ENCODE measurements at regions not wholly inside any gene's neighbourhood (a gene's known extent, or its start where the extent isn't known, plus 50 kb on each side); places are given as distances from the start of the nearest gene placed in this dataset.

- peaks cover 19% of the 10 kb centered on the region for H3K27me3 Mint-ChIP-seq
- no peak for DNase-seq
- WGBS (ENCODE audit: insufficient coverage), result no CpG with 5 or more reads among the region's 1 CpG
- H3K9ac ChIP-seq (ENCODE audit: low read length), result no peak overlapping the region
- H3K27ac ChIP-seq (ENCODE audit: low read length in 2 of 2), result no peak overlapping the region
- no peak overlapping the region for H3K4me2 ChIP-seq (replicated peaks; ENCODE audit: low read depth, low read length, poor library complexity, severe bottlenecking)
- no peaks in the 10 kb centered on the region for H4K20me1 ChIP-seq (ENCODE audit: control insufficient read depth, insufficient read depth, low read length, poor library complexity, severe bottlenecking)
- no peak overlapping the region for H3K4me3 Mint-ChIP-seq
- H3K4me1 Mint-ChIP-seq, result no peaks in the 10 kb centered on the region
- no peaks in the 10 kb centered on the region for H3K9me3 ChIP-seq (ENCODE audit: control extremely low read depth in 1 of 3, control insufficient read depth in 2 of 3, insufficient read depth in 1 of 3, low read length in 2 of 3)
- H3K9me3 Mint-ChIP-seq (ENCODE audit: insufficient read depth), result peaks cover 3% of the 10 kb centered on the region
- H3K27me3 ChIP-seq (replicated peaks in 1 of 4; ENCODE audit: control extremely low read depth in 1 of 4, control insufficient read depth in 3 of 4, insufficient read depth in 4 of 4, low read length in 3 of 4), result no peaks in the 10 kb centered on the region
- CTCF ChIA-PET, result interaction anchor here (1.5 kb wide), 1 partner anchor 587 kb away, joined by 4 read pairs; no protein-coding TSS in a partner anchor
- ATAC-seq (ENCODE audit: low read depth), result no peak
- TF ChIP-seq, protein P1, sequence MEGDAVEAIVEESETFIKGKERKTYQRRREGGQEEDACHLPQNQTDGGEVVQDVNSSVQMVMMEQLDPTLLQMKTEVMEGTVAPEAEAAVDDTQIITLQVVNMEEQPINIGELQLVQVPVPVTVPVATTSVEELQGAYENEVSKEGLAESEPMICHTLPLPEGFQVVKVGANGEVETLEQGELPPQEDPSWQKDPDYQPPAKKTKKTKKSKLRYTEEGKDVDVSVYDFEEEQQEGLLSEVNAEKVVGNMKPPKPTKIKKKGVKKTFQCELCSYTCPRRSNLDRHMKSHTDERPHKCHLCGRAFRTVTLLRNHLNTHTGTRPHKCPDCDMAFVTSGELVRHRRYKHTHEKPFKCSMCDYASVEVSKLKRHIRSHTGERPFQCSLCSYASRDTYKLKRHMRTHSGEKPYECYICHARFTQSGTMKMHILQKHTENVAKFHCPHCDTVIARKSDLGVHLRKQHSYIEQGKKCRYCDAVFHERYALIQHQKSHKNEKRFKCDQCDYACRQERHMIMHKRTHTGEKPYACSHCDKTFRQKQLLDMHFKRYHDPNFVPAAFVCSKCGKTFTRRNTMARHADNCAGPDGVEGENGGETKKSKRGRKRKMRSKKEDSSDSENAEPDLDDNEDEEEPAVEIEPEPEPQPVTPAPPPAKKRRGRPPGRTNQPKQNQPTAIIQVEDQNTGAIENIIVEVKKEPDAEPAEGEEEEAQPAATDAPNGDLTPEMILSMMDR (IDR thresholded peaks at IDR 0.05), result no peak
- no peak for TF ChIP-seq EZH2 (IDR thresholded peaks at IDR 0.05; ENCODE audit: borderline replicate concordance, insufficient read depth, low read depth, low read length, poor library complexity, severe bottlenecking)
- intact Hi-C loops (cut with micrococcal nuclease), result no loop called here
- POLR2A ChIA-PET, result no interaction called here
- H2AFZ ChIP-seq (ENCODE audit: insufficient read depth, low read depth, low read length, poor library complexity, severe bottlenecking), result no peak overlapping the region
- no peak overlapping the region for H3K4me3 ChIP-seq (ENCODE audit: control extremely low read depth in 1 of 5, extremely low read depth in 1 of 5, insufficient read depth in 1 of 5, low read depth in 2 of 5, low read length in 4 of 5)
- no peaks in the 10 kb centered on the region for H3K4me1 ChIP-seq (ENCODE audit: control insufficient read depth in 2 of 2, insufficient read depth in 2 of 2, low read length in 2 of 2)
- no peaks in the 10 kb centered on the region for H3K36me3 ChIP-seq (replicated peaks in 1 of 2; ENCODE audit: control extremely low read depth in 1 of 2, control insufficient read depth in 1 of 2, extremely low read depth in 1 of 2, insufficient read depth in 2 of 2, low read length in 1 of 2)
- no peaks in the 10 kb centered on the region for H3K79me2 ChIP-seq (ENCODE audit: control insufficient read depth, insufficient read depth, low read length)
- H3K27ac Mint-ChIP-seq, result no peak overlapping the region
Observed at GRCh38 chr2:160911258-160911657, 249.0 kb upstream of the TANK start.

- CTCF ChIA-PET, result interaction anchor here (1.5 kb wide), 1 partner anchor 588 kb away, joined by 4 read pairs; no protein-coding TSS in a partner anchor
- intact Hi-C loops (cut with micrococcal nuclease), result no loop called here
- no peak for TF ChIP-seq EZH2 (IDR thresholded peaks at IDR 0.05; ENCODE audit: borderline replicate concordance, insufficient read depth, low read depth, low read length, poor library complexity, severe bottlenecking)
- TF ChIP-seq, protein P1 (IDR thresholded peaks at IDR 0.05), result no peak
Observed at GRCh38 chr2:160912276-160912675, 248.0 kb upstream of the TANK start.

More at GRCh38 chr2:160912276-160912675, 248.0 kb upstream of the TANK start:
- H3K27ac ChIP-seq (ENCODE audit: low read length in 2 of 2), result no peak overlapping the region
- no peaks in the 10 kb centered on the region for H4K20me1 ChIP-seq (ENCODE audit: control insufficient read depth, insufficient read depth, low read length, poor library complexity, severe bottlenecking)
- H3K9me3 ChIP-seq (ENCODE audit: control extremely low read depth in 1 of 3, control insufficient read depth in 2 of 3, insufficient read depth in 1 of 3, low read length in 2 of 3), result no peaks in the 10 kb centered on the region
- no peaks in the 10 kb centered on the region for H3K4me1 Mint-ChIP-seq
- ATAC-seq (ENCODE audit: low read depth) (no peak), DNase-seq (no peak)
- no peak overlapping the region for H3K4me2 ChIP-seq (replicated peaks; ENCODE audit: low read depth, low read length, poor library complexity, severe bottlenecking)
- H3K4me3 ChIP-seq (ENCODE audit: control extremely low read depth in 1 of 5, extremely low read depth in 1 of 5, insufficient read depth in 1 of 5, low read depth in 2 of 5, low read length in 4 of 5), result no peak overlapping the region
- no peaks in the 10 kb centered on the region for H3K79me2 ChIP-seq (ENCODE audit: control insufficient read depth, insufficient read depth, low read length)
- H3K27me3 ChIP-seq (replicated peaks in 1 of 4; ENCODE audit: control extremely low read depth in 1 of 4, control insufficient read depth in 3 of 4, insufficient read depth in 4 of 4, low read length in 3 of 4), result no peaks in the 10 kb centered on the region
- H3K27me3 Mint-ChIP-seq, result peaks cover 15% of the 10 kb centered on the region
- H3K9ac ChIP-seq (ENCODE audit: low read length), result no peak overlapping the region
- no peak overlapping the region for H3K4me3 Mint-ChIP-seq
- no peak overlapping the region for H2AFZ ChIP-seq (ENCODE audit: insufficient read depth, low read depth, low read length, poor library complexity, severe bottlenecking)
- no peak overlapping the region for H3K27ac Mint-ChIP-seq
- H3K36me3 ChIP-seq (replicated peaks in 1 of 2; ENCODE audit: control extremely low read depth in 1 of 2, control insufficient read depth in 1 of 2, extremely low read depth in 1 of 2, insufficient read depth in 2 of 2, low read length in 1 of 2), result no peaks in the 10 kb centered on the region
- peaks cover 3% of the 10 kb centered on the region for H3K9me3 Mint-ChIP-seq (ENCODE audit: insufficient read depth)
- POLR2A ChIA-PET, result no interaction called here
- WGBS (ENCODE audit: insufficient coverage), result 100% methylated on average over 1 of the region's 2 CpGs
- no peaks in the 10 kb centered on the region for H3K4me1 ChIP-seq (ENCODE audit: control insufficient read depth in 2 of 2, insufficient read depth in 2 of 2, low read length in 2 of 2)

Data from B cell (primary cell).